A549 (cell line): ENCODE measurements at regions not wholly inside any gene's neighbourhood (a gene's known extent, or its start where the extent isn't known, plus 50 kb on each side); places are given as distances from the start of the nearest gene placed in this dataset.

Experiments used
- ATAC-seq, 2 experiments: fragments of 200-7000 bp in 1 of 2; fragments of >200 bp in 1 of 2; cut with Nextera tagmentation in 1 of 2; cut with Tn5 transposase in 1 of 2; 3 replicates each; pipeline versions ENCODE4 v1.8.0 to v1.9.1; 2018 to 2020; ENCODE audit warnings: mild to moderate bottlenecking in 1 of 2, moderate library complexity in 1 of 2
- CTCF ChIA-PET: fragments of 300-600 bp; sonication (Branson Sonifier 250); formaldehyde crosslinking; extraction: SDS; loops from one replicate; lab custom pipeline; 2021; ENCODE audit warnings: antibody characterized with exemption, inconsistent platforms; lab: Yijun Ruan, JAX
- POLR2A ChIA-PET: fragments of 350-600 bp; formaldehyde crosslinking; extraction: SDS; loops from one replicate; lab custom pipeline; 2021; ENCODE audit warnings: antibody characterized with exemption, inconsistent platforms; lab: Yijun Ruan, JAX
- DNase-seq, 2 experiments: peaks; one replicate each; pipeline versions ENCODE4 v3.0.0 to v3.0.0-alpha.2; 2011 to 2016; ENCODE audit warnings: low read depth in 1 of 2, low spot score in 1 of 2
- FAIRE-seq: peaks from 2 replicates; lab custom pipeline; 2011; peaks lifted over from hg19 to GRCh38; lab: Jason Lieb, UNC
- H3K27ac ChIP-seq, 2 experiments: fragments of >200 bp; sonication (Bioruptor Twin); formaldehyde crosslinking; 3 replicates each; pipeline ENCODE4 v1.5.1; 2016 to 2017
- H3K4me1 ChIP-seq: fragments of >200 bp; sonication (Bioruptor Twin); formaldehyde crosslinking; 3 replicates; pipeline ENCODE4 v1.6.1; 2016
- H3K4me2 ChIP-seq: fragments of >200 bp; sonication (Bioruptor Twin); formaldehyde crosslinking; 3 replicates; pipeline ENCODE4 v1.6.1; 2016
- H3K4me3 ChIP-seq: fragments of >200 bp; sonication (Bioruptor Twin); formaldehyde crosslinking; 3 replicates; pipeline ENCODE4 v1.5.1; 2016
- H3K9me3 ChIP-seq: fragments of >200 bp; sonication (Bioruptor Twin); formaldehyde crosslinking; 3 replicates; pipeline ENCODE4 v1.6.1; 2016
- CHD4 ChIP-seq: fragments of 200-600 bp; sonication (generic); IDR thresholded peaks from 2 replicates; pipeline ENCODE4 v1.6.1; 2016; ENCODE audit warnings: antibody characterized with exemption, mild to moderate bottlenecking, borderline replicate concordance
- CTCF ChIP-seq: fragments of >200 bp; sonication (Bioruptor Twin); formaldehyde crosslinking; IDR thresholded peaks from 3 replicates; pipeline ENCODE4 v1.5.1; 2016
- EP300 ChIP-seq, 2 experiments: fragments of >200 bp; sonication (Bioruptor Twin); formaldehyde crosslinking; IDR thresholded peaks; 2 replicates in 1 of 2; 3 replicates in 1 of 2; pipeline ENCODE4 v1.6.1; 2016 to 2017
- ESRRA ChIP-seq: fragments of 150-350 bp; IDR thresholded peaks from 2 replicates; pipeline ENCODE4 v1.6.1; 2014; ENCODE audit warnings: mild to moderate bottlenecking, low read length, borderline replicate concordance
- FOSB ChIP-seq: fragments of 250-450 bp; sonication (Bioruptor Pico); IDR thresholded peaks from 2 replicates; pipeline ENCODE4 v1.5.0; 2020; ENCODE audit warnings: mild to moderate bottlenecking, moderate library complexity
- FOSL2 ChIP-seq, 2 experiments: fragments of 450-650 bp in 1 of 2; fragments of >200 bp in 1 of 2; sonication (Bioruptor Twin) in 1 of 2; formaldehyde crosslinking; IDR thresholded peaks; 2 replicates each; pipeline versions ENCODE4 v1.5.0 to v1.6.1; 2016 to 2020; ENCODE audit warnings: mild to moderate bottlenecking in 1 of 2, moderate library complexity in 1 of 2
- GATA3 ChIP-seq: IDR thresholded peaks from 2 replicates; pipeline ENCODE4 v1.6.1; 2012; ENCODE audit warnings: borderline replicate concordance
- HEYL ChIP-seq: fragments of 250-450 bp; sonication (Bioruptor Pico); IDR thresholded peaks from 2 replicates; pipeline ENCODE4 v1.8.0; 2021; ENCODE audit warnings: mild to moderate bottlenecking, moderate library complexity
- HOXB13 ChIP-seq: fragments of 250-450 bp; sonication (Bioruptor Pico); IDR thresholded peaks from 2 replicates; pipeline ENCODE4 v1.5.0; 2020; ENCODE audit warnings: low read depth, mild to moderate bottlenecking, moderate library complexity
- JUN ChIP-seq, 2 experiments: fragments of >200 bp; sonication (Bioruptor Twin); formaldehyde crosslinking; IDR thresholded peaks; 2 replicates in 1 of 2; 3 replicates in 1 of 2; pipeline ENCODE4 v1.6.1; 2016 to 2017
- KDM1A ChIP-seq: fragments of 200-600 bp; sonication (generic); IDR thresholded peaks from 2 replicates; pipeline ENCODE4 v1.6.1; 2016; ENCODE audit warnings: low read depth, mild to moderate bottlenecking
- KDM5A ChIP-seq: fragments of 200-600 bp; sonication (generic); IDR thresholded peaks from 2 replicates; pipeline ENCODE4 v1.6.1; 2016; ENCODE audit warnings: antibody characterized with exemption, mild to moderate bottlenecking
- MAFK ChIP-seq: fragments of 450-650 bp; IDR thresholded peaks from 2 replicates; pipeline ENCODE4 v1.6.1; 2014; ENCODE audit not compliant: partially characterized antibody
- MAZ ChIP-seq: fragments of 150-350 bp; IDR thresholded peaks from 2 replicates; pipeline ENCODE4 v1.6.1; 2014; ENCODE audit warnings: antibody characterized with exemption, low read depth, low read length, borderline replicate concordance
- POLR2A ChIP-seq: IDR thresholded peaks from 2 replicates; pipeline ENCODE4 v1.6.1; 2012; ENCODE audit warnings: mild to moderate bottlenecking, low read length
- RCOR1 ChIP-seq: fragments of 150-350 bp; IDR thresholded peaks from 2 replicates; pipeline ENCODE4 v1.6.1; 2014; ENCODE audit warnings: antibody characterized with exemption, low read length, low read depth
- RFX5 ChIP-seq: fragments of 450-650 bp; IDR thresholded peaks from 2 replicates; pipeline ENCODE4 v1.7.1; 2014; ENCODE audit warnings: antibody characterized with exemption, mild to moderate bottlenecking, moderate library complexity
- SMC3 ChIP-seq: fragments of >200 bp; sonication (Bioruptor Twin); formaldehyde crosslinking; IDR thresholded peaks from 3 replicates; pipeline ENCODE4 v1.6.1; 2018; ENCODE audit warnings: inconsistent platforms
- TFCP2L1 ChIP-seq: fragments of 250-450 bp; sonication (Bioruptor Pico); IDR thresholded peaks from 2 replicates; pipeline ENCODE4 v1.5.0; 2021; ENCODE audit warnings: mild to moderate bottlenecking
- USF2 ChIP-seq: fragments of 450-650 bp; IDR thresholded peaks from 2 replicates; pipeline ENCODE4 v1.6.1; 2014; ENCODE audit warnings: antibody characterized with exemption
- ZFP36 ChIP-seq: fragments of 450-650 bp; IDR thresholded peaks from 2 replicates; pipeline ENCODE4 v1.6.1; 2014; ENCODE audit warnings: borderline replicate concordance; ENCODE audit not compliant: partially characterized antibody
- ZSCAN20 ChIP-seq: fragments of 250-450 bp; sonication (Bioruptor Pico); IDR thresholded peaks from 2 replicates; pipeline ENCODE4 v1.8.0; 2022; ENCODE audit warnings: mild to moderate bottlenecking, moderate library complexity
- WGBS: methylation state at CpG from one replicate; pipeline ENCODE4 v1.1.6; 2017; ENCODE audit errors: missing lambda C conversion rate; 5-methylcytosine and 5-hydroxymethylcytosine counted together
- TF ChIP-seq, protein P1 (sequence below): IDR thresholded peaks from 2 replicates; pipeline ENCODE4 v1.6.1; 2012; ENCODE audit warnings: low read depth, borderline replicate concordance

- Histone ChIP-seq H3K9me3 (no peaks in the 10 kb centered on the region), H3K27ac (no peak overlapping the region), H3K4me3 (no peak overlapping the region), H3K4me1 (peaks cover 21% of the 10 kb centered on the region; the same call in 2 of the 3 replicates), H3K4me2 (no peak overlapping the region)
- no peak for DNase-seq
- CTCF ChIA-PET = interaction anchor here (0.9 to 1.4 kb wide), 2 partner anchors 11 to 586 kb away, joined by 3 read pairs; no protein-coding TSS in a partner anchor
- WGBS = 40% methylated on average over 8 of the region's 8 CpGs
- TF ChIP-seq JUN (IDR thresholded peaks at IDR 0.05) (no peak), SMC3 (no peak), FOSB (no peak), TFCP2L1 (CRISPR knock-in tag) (no peak), FOSL2 (IDR thresholded peaks at IDR 0.05) (no peak), FOSL2 (CRISPR knock-in tag; IDR thresholded peaks at IDR 0.05) (no peak), MAZ (no peak), CTCF (no peak), POLR2A (no peak), RCOR1 (no peak), EP300 (IDR thresholded peaks at IDR 0.05) (no peak), KDM5A (no peak)
- TF ChIP-seq, protein P1, sequence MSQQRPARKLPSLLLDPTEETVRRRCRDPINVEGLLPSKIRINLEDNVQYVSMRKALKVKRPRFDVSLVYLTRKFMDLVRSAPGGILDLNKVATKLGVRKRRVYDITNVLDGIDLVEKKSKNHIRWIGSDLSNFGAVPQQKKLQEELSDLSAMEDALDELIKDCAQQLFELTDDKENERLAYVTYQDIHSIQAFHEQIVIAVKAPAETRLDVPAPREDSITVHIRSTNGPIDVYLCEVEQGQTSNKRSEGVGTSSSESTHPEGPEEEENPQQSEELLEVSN = no peak
- ATAC-seq = no peak
- POLR2A ChIA-PET = no interaction called here
- no peak for FAIRE-seq
These were observed 370.1 kb upstream of the ZFHX3 start for GRCh38 chr16:73418051-73418450.

DNA sequence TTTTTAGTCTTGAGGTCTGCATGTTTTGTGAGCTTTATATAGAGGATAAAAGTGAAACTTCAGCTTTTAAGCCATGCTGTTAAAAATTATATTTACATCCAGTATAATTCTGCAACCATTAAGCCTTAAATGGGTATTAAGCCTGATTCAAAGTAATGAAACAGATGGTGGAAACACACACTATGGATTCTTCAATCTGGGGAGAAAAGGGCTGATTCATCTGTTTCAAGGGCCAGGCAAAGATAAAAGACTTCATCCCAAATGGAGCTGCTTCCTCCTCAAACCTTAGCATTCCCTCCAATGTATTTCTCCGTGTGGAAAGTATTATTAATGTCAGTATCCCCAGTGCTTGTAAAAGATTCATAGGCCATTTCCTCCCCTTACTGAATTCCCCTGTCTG lies 367.4 kb upstream of the ZFHX3 start:
- TF ChIP-seq RFX5 = no peak
- TF ChIP-seq FOSB = no peak
- no peak for TF ChIP-seq GATA3
- TF ChIP-seq KDM1A = no peak
- TF ChIP-seq MAFK = peak; percentile 17
- TF ChIP-seq TFCP2L1 (CRISPR knock-in tag) = no peak
- TF ChIP-seq HEYL (CRISPR knock-in tag) = no peak
- TF ChIP-seq ESRRA = no peak
- TF ChIP-seq USF2 = no peak
- DNase-seq = no peak
- ChIA-PET POLR2A (no interaction called here), CTCF (interaction anchor here (0.8 kb wide), 1 partner anchor 10 kb away, joined by 3 read pairs; no protein-coding TSS in a partner anchor)
- no peaks in the 10 kb centered on the region for H3K9me3 ChIP-seq
- no peak overlapping the region for H3K4me3 ChIP-seq
- WGBS = 12% methylated on average over 1 of the region's 1 CpG
- H3K27ac ChIP-seq = no peak overlapping the region
- no peak overlapping the region for H3K4me2 ChIP-seq
- FAIRE-seq = no peak
- H3K4me1 ChIP-seq = peaks cover 12% of the 10 kb centered on the region; the same call in 2 of the 3 replicates
- no peak for ATAC-seq

DNA sequence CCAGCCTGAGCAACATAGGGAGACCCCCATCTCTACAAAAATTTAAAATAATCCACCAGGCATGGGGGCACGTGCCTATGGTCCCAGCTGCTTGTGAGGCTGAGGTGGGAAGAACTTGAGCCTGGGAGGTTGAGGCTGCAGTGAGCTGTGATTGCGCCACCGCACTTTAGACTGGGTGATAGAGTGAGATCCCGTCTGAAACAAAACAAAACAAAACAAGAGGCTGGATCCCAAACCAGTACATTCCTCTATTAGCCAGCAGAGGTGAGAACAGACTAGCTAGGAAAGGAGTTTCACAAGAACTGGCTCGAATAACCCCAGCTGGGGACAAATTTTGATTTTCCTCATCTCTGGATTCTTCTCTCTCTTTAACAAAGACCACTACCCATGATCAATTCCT lies 366.7 kb upstream of the ZFHX3 start:
- Histone ChIP-seq H3K9me3 (no peaks in the 10 kb centered on the region), H3K4me3 (no peak overlapping the region), H3K4me1 (peaks cover 7% of the 10 kb centered on the region; the same call in 2 of the 3 replicates), H3K4me2 (no peak overlapping the region), H3K27ac (no peak overlapping the region)
- 43% methylated on average over 5 of the region's 5 CpGs for WGBS
- TF ChIP-seq ZSCAN20 (no peak), CHD4 (no peak), HOXB13 (no peak), POLR2A (no peak), ZFP36 (no peak)
- no peak for ATAC-seq
- DNase-seq = no peak
- CTCF ChIA-PET = interaction anchor here (0.8 kb wide), 1 partner anchor 11 kb away, joined by 3 read pairs; no protein-coding TSS in a partner anchor
- FAIRE-seq = no peak
- POLR2A ChIA-PET = no interaction called here
